Natural killer cell (primary cell): ENCODE measurements at regions not wholly inside any gene's neighbourhood (a gene's known extent, or its start where the extent isn't known, plus 50 kb on each side); places are given as distances from the start of the nearest gene placed in this dataset.

Experiments used
- ATAC-seq, 3 donors: fragments of 150-1000 bp in 2 of 3; fragments of 200-7000 bp in 1 of 3; cut with Tn5 transposase; 1 replicate in 1 of 3; 2 replicates in 2 of 3; pipeline ENCODE4 v1.10.0; 2021; ENCODE audit warnings: mild to moderate bottlenecking in 2 of 3, moderate library complexity in 2 of 3
- DNase-seq, 2 donors: peaks; one replicate each; pipeline versions ENCODE4 v3.0.0 to v3.0.0-alpha.2; 2013 to 2021; ENCODE audit warnings: mixed read lengths in 1 of 2
- H3K27ac ChIP-seq: one replicate; pipeline ENCODE4 v1.5.1; 2013; ENCODE audit warnings: mild to moderate bottlenecking, low read length
- H3K27me3 ChIP-seq: one replicate; pipeline ENCODE4 v1.6.1; 2013; ENCODE audit warnings: low read length; ENCODE audit not compliant: control insufficient read depth, insufficient read depth
- H3K36me3 ChIP-seq: one replicate; pipeline ENCODE4 v1.6.1; 2013; ENCODE audit warnings: low read length; ENCODE audit not compliant: control insufficient read depth, insufficient read depth
- H3K4me1 ChIP-seq: one replicate; pipeline ENCODE4 v1.6.1; 2013; ENCODE audit warnings: low read length; ENCODE audit not compliant: control insufficient read depth, insufficient read depth
- H3K4me3 ChIP-seq: one replicate; pipeline ENCODE4 v1.5.1; 2013; ENCODE audit warnings: low read length
- H3K9me3 ChIP-seq: one replicate; pipeline ENCODE4 v1.6.1; 2013; ENCODE audit warnings: low read length; ENCODE audit not compliant: control insufficient read depth, insufficient read depth
- H3K27ac Mint-ChIP-seq, 2 donors: one replicate each; pipeline ENCODE4 v1.8.0; 2022; ENCODE audit warnings: mild to moderate bottlenecking in 2 of 2, mixed read lengths in 2 of 2, moderate library complexity in 1 of 2
- H3K27me3 Mint-ChIP-seq, 2 donors: one replicate each; pipeline ENCODE4 v1.8.0; 2022; ENCODE audit warnings: low read depth in 2 of 2, mixed read lengths in 2 of 2
- H3K36me3 Mint-ChIP-seq: one replicate; pipeline ENCODE4 v1.8.0; 2022; ENCODE audit warnings: mixed read lengths
- H3K4me1 Mint-ChIP-seq, 2 donors: one replicate each; pipeline ENCODE4 v1.8.0; 2022; ENCODE audit warnings: mixed read lengths in 2 of 2
- H3K4me3 Mint-ChIP-seq: one replicate; pipeline ENCODE4 v1.8.0; 2022; ENCODE audit warnings: mild to moderate bottlenecking, moderate library complexity, mixed read lengths
- H3K9me3 Mint-ChIP-seq, 2 donors: one replicate each; pipeline ENCODE4 v1.8.0; 2022; ENCODE audit warnings: mixed read lengths in 2 of 2
- WGBS: methylation state at CpG from one replicate; pipeline ENCODE4 v1.1.7; 2013; ENCODE audit warnings: missing lambda C conversion rate; ENCODE audit not compliant: insufficient coverage; 5-methylcytosine and 5-hydroxymethylcytosine counted together
- intact Hi-C: fragments of 100-400 bp; cut with micrococcal nuclease; formaldehyde crosslinking; loops from one replicate; pipeline ENCODE4 v1.14.2; 2022
- TF ChIP-seq, protein P1 (sequence below): fragments of 200-600 bp; IDR thresholded peaks from one replicate; pipeline ENCODE4 v1.8.0; 2022; ENCODE audit warnings: antibody characterized with exemption

DNA sequence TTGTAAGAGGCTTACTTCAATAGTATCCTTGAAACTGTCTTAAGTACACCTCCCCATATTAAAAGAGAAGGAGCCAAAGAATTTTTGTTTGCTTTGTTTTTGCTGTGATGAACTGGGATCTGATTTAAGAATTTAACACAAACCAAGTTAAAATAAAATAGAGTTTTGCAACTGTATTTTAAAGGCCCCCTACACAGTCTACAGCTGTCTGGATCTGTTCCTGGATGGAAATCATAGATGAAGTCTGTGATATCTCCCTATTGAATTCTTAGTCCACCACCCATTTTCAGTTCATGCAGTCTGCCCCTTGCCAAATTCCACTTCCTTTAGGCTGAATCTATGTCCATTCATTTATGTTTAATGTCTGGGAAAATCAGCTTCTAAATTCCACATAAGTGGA is 169.8 kb upstream of the MEOX2 start:
- Histone ChIP-seq H3K9me3 (no peaks in the 10 kb centered on the region), H3K27ac (no peak overlapping the region), H3K36me3 (no peaks in the 10 kb centered on the region), H3K4me3 (no peak overlapping the region), H3K4me1 (no peaks in the 10 kb centered on the region), H3K27me3 (no peaks in the 10 kb centered on the region)
- Mint-ChIP-seq H3K9me3 (peaks cover 9 to 12% of the 10 kb centered on the region in 2 donors), H3K36me3 (no peaks in the 10 kb centered on the region), H3K27me3 (no peaks in the 10 kb centered on the region), H3K27ac (no peak overlapping the region), H3K4me3 (no peak overlapping the region), H3K4me1 (no peaks in the 10 kb centered on the region)
- DNase-seq = no peak
- intact Hi-C loops = no loop called here
- TF ChIP-seq, protein P1, sequence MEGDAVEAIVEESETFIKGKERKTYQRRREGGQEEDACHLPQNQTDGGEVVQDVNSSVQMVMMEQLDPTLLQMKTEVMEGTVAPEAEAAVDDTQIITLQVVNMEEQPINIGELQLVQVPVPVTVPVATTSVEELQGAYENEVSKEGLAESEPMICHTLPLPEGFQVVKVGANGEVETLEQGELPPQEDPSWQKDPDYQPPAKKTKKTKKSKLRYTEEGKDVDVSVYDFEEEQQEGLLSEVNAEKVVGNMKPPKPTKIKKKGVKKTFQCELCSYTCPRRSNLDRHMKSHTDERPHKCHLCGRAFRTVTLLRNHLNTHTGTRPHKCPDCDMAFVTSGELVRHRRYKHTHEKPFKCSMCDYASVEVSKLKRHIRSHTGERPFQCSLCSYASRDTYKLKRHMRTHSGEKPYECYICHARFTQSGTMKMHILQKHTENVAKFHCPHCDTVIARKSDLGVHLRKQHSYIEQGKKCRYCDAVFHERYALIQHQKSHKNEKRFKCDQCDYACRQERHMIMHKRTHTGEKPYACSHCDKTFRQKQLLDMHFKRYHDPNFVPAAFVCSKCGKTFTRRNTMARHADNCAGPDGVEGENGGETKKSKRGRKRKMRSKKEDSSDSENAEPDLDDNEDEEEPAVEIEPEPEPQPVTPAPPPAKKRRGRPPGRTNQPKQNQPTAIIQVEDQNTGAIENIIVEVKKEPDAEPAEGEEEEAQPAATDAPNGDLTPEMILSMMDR = no peak
- no peak for ATAC-seq

DNA sequence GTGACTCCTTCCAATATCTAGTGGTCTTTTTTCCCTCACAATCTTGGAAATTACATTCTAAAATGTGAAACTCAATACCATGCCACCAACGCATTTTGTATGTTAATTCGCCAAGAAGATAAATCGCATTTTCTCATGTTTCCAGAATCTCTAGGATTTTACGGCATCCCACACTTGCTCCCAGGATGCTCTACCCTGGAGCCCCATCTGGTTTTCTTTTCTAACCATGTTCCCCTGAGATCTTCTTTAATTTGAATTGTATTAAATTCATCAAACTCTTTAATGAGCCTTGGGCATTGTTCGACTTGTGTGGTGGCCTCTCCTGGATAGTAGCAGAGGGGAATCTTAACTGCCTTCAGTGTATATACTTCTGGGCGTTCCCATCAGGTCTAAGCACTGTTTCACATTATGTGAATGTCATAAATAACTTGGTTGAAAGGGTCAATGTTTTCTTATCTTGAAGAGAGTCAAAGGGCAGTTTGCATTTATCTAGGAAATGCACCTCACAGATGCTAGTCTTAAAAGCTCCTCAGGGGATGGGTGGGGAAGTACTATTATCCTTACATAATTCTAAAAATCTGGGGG is 169.1 kb upstream of the MEOX2 start:
- H3K4me3 ChIP-seq = no peak overlapping the region
- no peaks in the 10 kb centered on the region for H3K36me3 Mint-ChIP-seq
- no peak for DNase-seq
- H3K4me3 Mint-ChIP-seq = no peak overlapping the region
- intact Hi-C loops = no loop called here
- no peaks in the 10 kb centered on the region for H3K36me3 ChIP-seq
- no peaks in the 10 kb centered on the region for H3K27me3 Mint-ChIP-seq
- no peaks in the 10 kb centered on the region for H3K9me3 ChIP-seq
- WGBS = 89% methylated on average over 6 of the region's 6 CpGs
- no peak overlapping the region for H3K27ac ChIP-seq
- H3K4me1 Mint-ChIP-seq = no peaks in the 10 kb centered on the region
- H3K27me3 ChIP-seq = no peaks in the 10 kb centered on the region
- ATAC-seq = no peak
- H3K9me3 Mint-ChIP-seq = peaks cover 9 to 12% of the 10 kb centered on the region in 2 donors
- TF ChIP-seq, protein P1 = no peak
- H3K27ac Mint-ChIP-seq = no peak overlapping the region
- no peaks in the 10 kb centered on the region for H3K4me1 ChIP-seq

DNA sequence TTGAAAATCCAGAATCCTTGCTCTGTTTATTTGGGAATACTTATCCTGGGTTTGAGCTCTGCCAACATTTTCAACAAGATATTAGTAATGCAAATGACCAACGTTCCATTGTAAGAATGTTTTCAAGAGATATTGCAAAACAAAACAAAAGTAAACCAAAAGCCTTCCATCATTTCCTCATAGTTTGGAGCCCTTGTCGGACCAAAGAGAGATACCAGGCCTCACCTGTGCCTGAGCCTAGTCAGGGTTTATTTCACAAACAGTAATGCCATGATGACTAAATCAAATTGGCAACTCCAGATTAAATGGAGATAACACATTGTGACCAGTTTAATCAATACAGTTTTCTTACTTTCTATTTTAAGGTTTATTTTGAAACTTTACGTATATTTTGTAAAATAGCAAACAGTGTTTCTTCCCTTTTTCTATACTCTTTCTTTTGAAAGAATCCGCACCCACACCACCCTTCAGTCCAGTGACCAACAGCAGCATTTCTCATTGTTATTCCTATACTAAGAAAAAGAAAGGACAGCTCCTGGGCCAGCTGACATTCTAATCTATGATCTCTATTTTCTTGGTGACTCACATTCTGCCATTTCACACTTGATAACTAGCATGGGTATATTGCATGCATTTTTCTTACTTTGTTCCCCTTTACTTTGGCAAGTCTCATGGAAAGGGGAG is 168.5 kb upstream of the MEOX2 start:
- H3K36me3 ChIP-seq = no peaks in the 10 kb centered on the region
- no peak overlapping the region for H3K27ac ChIP-seq
- ATAC-seq = no peak
- no peaks in the 10 kb centered on the region for H3K27me3 ChIP-seq
- TF ChIP-seq, protein P1 = no peak
- H3K36me3 Mint-ChIP-seq = no peaks in the 10 kb centered on the region
- H3K4me3 ChIP-seq = no peak overlapping the region
- no peak overlapping the region for H3K27ac Mint-ChIP-seq
- H3K9me3 Mint-ChIP-seq = peaks cover 9 to 12% of the 10 kb centered on the region in 2 donors
- DNase-seq = no peak
- intact Hi-C loops = no loop called here
- H3K4me1 ChIP-seq = no peaks in the 10 kb centered on the region
- H3K27me3 Mint-ChIP-seq = no peaks in the 10 kb centered on the region
- no peaks in the 10 kb centered on the region for H3K9me3 ChIP-seq
- WGBS = 96% methylated on average over 4 of the region's 4 CpGs
- no peak overlapping the region for H3K4me3 Mint-ChIP-seq
- H3K4me1 Mint-ChIP-seq = no peaks in the 10 kb centered on the region
